Prostate gland (tissue), 2 donors: ENCODE measurements at regions not wholly inside any gene's neighbourhood (a gene's known extent, or its start where the extent isn't known, plus 50 kb on each side); places are given as distances from the start of the nearest gene placed in this dataset.
A peak's percentile ranks its signal among the peaks of the same experiment; 100 is the strongest.
"Not testable (repeated sequence)": the region's sequence is repeated elsewhere in the genome, so short reads cannot be mapped to it uniquely, and the experiment has no call there.

ENCODE experiments used
- DNase-seq: peaks from one replicate; pipeline ENCODE4 v3.0.0-alpha.2; 2019; ENCODE audit warnings: low spot score
- H3K27ac ChIP-seq, 2 donors: fragments of 200-600 bp; sonication (generic); 2 replicates each; pipeline ENCODE4 v1.5.1; 2017 to 2019
- H3K27me3 ChIP-seq: fragments of 200-600 bp; sonication (generic); replicated peaks from 2 replicates; pipeline ENCODE4 v1.5.1; 2019; ENCODE audit not compliant: insufficient read depth
- H3K36me3 ChIP-seq, 2 donors: fragments of 200-600 bp; sonication (generic); 1 replicate in 1 of 2; 2 replicates in 1 of 2; pipeline versions ENCODE4 v1.5.1 to v1.8.1; 2017 to 2019
- H3K4me1 ChIP-seq: fragments of 200-600 bp; sonication (generic); replicated peaks from 2 replicates; pipeline ENCODE4 v1.5.1; 2019
- H3K4me3 ChIP-seq, 2 donors: fragments of 200-600 bp; sonication (generic); 2 replicates each; pipeline ENCODE4 v1.5.1; 2017 to 2019
- H3K9me3 ChIP-seq: fragments of 200-600 bp; sonication (generic); 2 replicates; pipeline ENCODE4 v1.5.1; 2017
- CTCF ChIP-seq, 4 experiments: fragments of 200-600 bp in 2 of 4; fragments of 450-650 bp in 2 of 4; sonication (generic) in 2 of 4; IDR thresholded peaks; 1 replicate in 3 of 4; 2 replicates in 1 of 4; pipeline ENCODE4 v1.5.1; 2016 to 2019; ENCODE audit warnings: antibody characterized with exemption in 4 of 4, mild to moderate bottlenecking in 2 of 4, moderate library complexity in 2 of 4
- POLR2A ChIP-seq: fragments of 450-650 bp; IDR thresholded peaks from one replicate; pipeline ENCODE4 v1.6.1; 2016; ENCODE audit warnings: antibody characterized with exemption, mild to moderate bottlenecking
- POLR2AphosphoS5 ChIP-seq: sonication (generic); formaldehyde crosslinking; IDR thresholded peaks from one replicate; pipeline ENCODE4 v1.6.1; 2017; ENCODE audit warnings: antibody characterized with exemption
- WGBS: methylation state at CpG from one replicate; pipeline ENCODE4 v1.1.5; 2018; 5-methylcytosine and 5-hydroxymethylcytosine counted together
- intact Hi-C: fragments of 100-400 bp; cut with DNase I; formaldehyde crosslinking; loops from one replicate; pipeline ENCODE4 v1.14.2; 2022

- DNase-seq, result no peak
- Histone ChIP-seq H3K9me3 (no peaks in the 10 kb centered on the region), H3K4me1 (no peaks in the 10 kb centered on the region), H3K27me3 (no peaks in the 10 kb centered on the region), H3K27ac (no peak overlapping the region), H3K4me3 (no peak overlapping the region), H3K36me3 (no peaks in the 10 kb centered on the region)
- TF ChIP-seq POLR2AphosphoS5, result no peak
- TF ChIP-seq CTCF (IDR thresholded peaks at IDR 0.05), result no peak
- WGBS, result 36% methylated on average over 3 of the region's 3 CpGs
- intact Hi-C loops, result no loop called here
These were observed 136.2 kb upstream of the MED14 start for GRCh38 chrX:40871385-40872082.

GRCh38 chrX:40872351-40872750 lies 137.0 kb upstream of the MED14 start:
- H3K4me3 ChIP-seq, result no peak overlapping the region
- no peaks in the 10 kb centered on the region for H3K9me3 ChIP-seq
- intact Hi-C loops, result no loop called here
- no peaks in the 10 kb centered on the region for H3K4me1 ChIP-seq
- no peaks in the 10 kb centered on the region for H3K36me3 ChIP-seq
- TF ChIP-seq POLR2A (no peak), CTCF (IDR thresholded peaks at IDR 0.05) (no peak), POLR2AphosphoS5 (no peak)
- no peaks in the 10 kb centered on the region for H3K27me3 ChIP-seq
- no peak overlapping the region for H3K27ac ChIP-seq
- WGBS, result 100% methylated on average over 1 of the region's 1 CpG
- no peak for DNase-seq

GRCh38 chrX:40875476-40875875 lies 140.1 kb upstream of the MED14 start:
- H3K27ac ChIP-seq, result no peak overlapping the region
- H3K4me1 ChIP-seq, result no peaks in the 10 kb centered on the region
- H3K36me3 ChIP-seq, result no peaks in the 10 kb centered on the region
- no peak for DNase-seq
- no peaks in the 10 kb centered on the region for H3K9me3 ChIP-seq
- no peaks in the 10 kb centered on the region for H3K27me3 ChIP-seq
- WGBS, result 71% methylated on average over 3 of the region's 3 CpGs
- H3K4me3 ChIP-seq, result no peak overlapping the region
- intact Hi-C loops, result no loop called here
- TF ChIP-seq POLR2A (no peak), CTCF (IDR thresholded peaks at IDR 0.05) (no peak), POLR2AphosphoS5 (no peak)

GRCh38 chrX:40877887-40878286 lies 142.5 kb upstream of the MED14 start:
- Histone ChIP-seq H3K36me3 (no peaks in the 10 kb centered on the region), H3K4me1 (no peaks in the 10 kb centered on the region), H3K27me3 (no peaks in the 10 kb centered on the region), H3K9me3 (no peaks in the 10 kb centered on the region), H3K27ac (no peak overlapping the region), H3K4me3 (no peak overlapping the region)
- no peak for DNase-seq
- intact Hi-C loops, result no loop called here
- peak in 2 of 4 experiments; percentile 49 for TF ChIP-seq CTCF (IDR thresholded peaks at IDR 0.05)
- TF ChIP-seq POLR2A, result no peak
- TF ChIP-seq POLR2AphosphoS5, result no peak
- WGBS, result 16% methylated on average over 4 of the region's 4 CpGs

- no peak overlapping the region for H3K27ac ChIP-seq
- intact Hi-C loops, result no loop called here
These were observed 143.4 kb upstream of the MED14 start for GRCh38 chrX:40878766-40879165.

GRCh38 chrX:40879172-40879571 lies 143.8 kb upstream of the MED14 start:
- H3K4me3 ChIP-seq, H3K36me3 ChIP-seq, DNase-seq, H3K9me3 ChIP-seq, H3K27ac ChIP-seq, intact Hi-C loops, H3K27me3 ChIP-seq, H3K4me1 ChIP-seq: not testable (repeated sequence)
- 83% methylated on average over 5 of the region's 6 CpGs for WGBS

More at GRCh38 chrX:40878766-40879165, 143.4 kb upstream of the MED14 start:
- no peaks in the 10 kb centered on the region for H3K9me3 ChIP-seq
- H3K4me1 ChIP-seq, result no peaks in the 10 kb centered on the region
- no peaks in the 10 kb centered on the region for H3K36me3 ChIP-seq
- TF ChIP-seq POLR2AphosphoS5 (no peak), POLR2A (no peak), CTCF (IDR thresholded peaks at IDR 0.05) (no peak)
- no peak for DNase-seq
- H3K27me3 ChIP-seq, result no peaks in the 10 kb centered on the region
- 88% methylated on average over 3 of the region's 3 CpGs for WGBS
- H3K4me3 ChIP-seq, result no peak overlapping the region
